ENCODE measurements at regions not wholly inside any gene's neighbourhood (a gene's known extent, or its start where the extent isn't known, plus 50 kb on each side); places are given as distances from the start of the nearest gene placed in this dataset.

DNA sequence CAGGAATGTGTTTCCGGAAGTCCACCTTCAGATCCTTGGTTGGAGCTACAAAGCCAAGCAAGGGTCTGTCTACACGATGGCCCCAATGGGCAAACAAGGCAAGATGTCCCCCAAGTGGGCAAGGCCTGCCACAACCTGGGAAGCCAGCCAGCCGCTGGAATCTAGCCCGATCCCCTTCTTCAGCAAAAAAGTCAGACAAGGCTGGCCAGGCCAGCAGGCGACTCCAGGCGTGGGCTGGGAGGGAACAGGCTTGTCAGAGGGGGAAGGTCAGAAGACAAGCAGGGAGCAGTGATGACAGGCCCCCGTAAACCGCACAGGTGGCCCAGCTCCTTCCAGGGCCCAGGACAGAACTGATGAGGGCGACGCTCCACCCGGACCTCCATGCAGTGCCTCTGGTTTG lies 69.7 kb upstream of the WASF3 start:
- TF ChIP-seq RFX5 (IDR thresholded peaks at IDR 0.05; ENCODE audit: low read depth, low read length): no peak
- no peak for TF ChIP-seq RCOR1 (IDR thresholded peaks at IDR 0.05; ENCODE audit: insufficient replicate concordance, low read length)
- TF ChIP-seq CEBPB (IDR thresholded peaks at IDR 0.05; ENCODE audit: low read depth, low read length): no peak
- TF ChIP-seq POLR2A (IDR thresholded peaks at IDR 0.05; ENCODE audit: low read depth, low read length): no peak
- no peak for TF ChIP-seq NFE2L2 (IDR thresholded peaks at IDR 0.05; ENCODE audit: low read depth, low read length)
- TF ChIP-seq, protein P1, sequence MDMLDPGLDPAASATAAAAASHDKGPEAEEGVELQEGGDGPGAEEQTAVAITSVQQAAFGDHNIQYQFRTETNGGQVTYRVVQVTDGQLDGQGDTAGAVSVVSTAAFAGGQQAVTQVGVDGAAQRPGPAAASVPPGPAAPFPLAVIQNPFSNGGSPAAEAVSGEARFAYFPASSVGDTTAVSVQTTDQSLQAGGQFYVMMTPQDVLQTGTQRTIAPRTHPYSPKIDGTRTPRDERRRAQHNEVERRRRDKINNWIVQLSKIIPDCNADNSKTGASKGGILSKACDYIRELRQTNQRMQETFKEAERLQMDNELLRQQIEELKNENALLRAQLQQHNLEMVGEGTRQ (IDR thresholded peaks at IDR 0.05; ENCODE audit: low read depth, low read length): no peak
- TF ChIP-seq FOS (IDR thresholded peaks at IDR 0.05; ENCODE audit: low read depth, low read length): no peak
- no peak for TF ChIP-seq RAD21 (IDR thresholded peaks at IDR 0.05; ENCODE audit: low read length)
- TF ChIP-seq MXI1 (IDR thresholded peaks at IDR 0.05; ENCODE audit: borderline replicate concordance, low read depth, low read length): no peak
- no peak for TF ChIP-seq MAFK (IDR thresholded peaks at IDR 0.05; ENCODE audit: low read depth, low read length)
- TF ChIP-seq CHD1 (IDR thresholded peaks at IDR 0.05; ENCODE audit: low read depth, low read length): no peak
- TF ChIP-seq BHLHE40 (IDR thresholded peaks at IDR 0.05; ENCODE audit: low read depth, low read length): no peak
- TF ChIP-seq SMC3 (IDR thresholded peaks at IDR 0.05; ENCODE audit: low read depth, low read length): no peak
- TF ChIP-seq, protein P2, sequence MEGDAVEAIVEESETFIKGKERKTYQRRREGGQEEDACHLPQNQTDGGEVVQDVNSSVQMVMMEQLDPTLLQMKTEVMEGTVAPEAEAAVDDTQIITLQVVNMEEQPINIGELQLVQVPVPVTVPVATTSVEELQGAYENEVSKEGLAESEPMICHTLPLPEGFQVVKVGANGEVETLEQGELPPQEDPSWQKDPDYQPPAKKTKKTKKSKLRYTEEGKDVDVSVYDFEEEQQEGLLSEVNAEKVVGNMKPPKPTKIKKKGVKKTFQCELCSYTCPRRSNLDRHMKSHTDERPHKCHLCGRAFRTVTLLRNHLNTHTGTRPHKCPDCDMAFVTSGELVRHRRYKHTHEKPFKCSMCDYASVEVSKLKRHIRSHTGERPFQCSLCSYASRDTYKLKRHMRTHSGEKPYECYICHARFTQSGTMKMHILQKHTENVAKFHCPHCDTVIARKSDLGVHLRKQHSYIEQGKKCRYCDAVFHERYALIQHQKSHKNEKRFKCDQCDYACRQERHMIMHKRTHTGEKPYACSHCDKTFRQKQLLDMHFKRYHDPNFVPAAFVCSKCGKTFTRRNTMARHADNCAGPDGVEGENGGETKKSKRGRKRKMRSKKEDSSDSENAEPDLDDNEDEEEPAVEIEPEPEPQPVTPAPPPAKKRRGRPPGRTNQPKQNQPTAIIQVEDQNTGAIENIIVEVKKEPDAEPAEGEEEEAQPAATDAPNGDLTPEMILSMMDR (conservative IDR thresholded peaks at IDR 0.05; ENCODE audit: low read depth, low read length): no peak
- TF ChIP-seq, protein P3, sequence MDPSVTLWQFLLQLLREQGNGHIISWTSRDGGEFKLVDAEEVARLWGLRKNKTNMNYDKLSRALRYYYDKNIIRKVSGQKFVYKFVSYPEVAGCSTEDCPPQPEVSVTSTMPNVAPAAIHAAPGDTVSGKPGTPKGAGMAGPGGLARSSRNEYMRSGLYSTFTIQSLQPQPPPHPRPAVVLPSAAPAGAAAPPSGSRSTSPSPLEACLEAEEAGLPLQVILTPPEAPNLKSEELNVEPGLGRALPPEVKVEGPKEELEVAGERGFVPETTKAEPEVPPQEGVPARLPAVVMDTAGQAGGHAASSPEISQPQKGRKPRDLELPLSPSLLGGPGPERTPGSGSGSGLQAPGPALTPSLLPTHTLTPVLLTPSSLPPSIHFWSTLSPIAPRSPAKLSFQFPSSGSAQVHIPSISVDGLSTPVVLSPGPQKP (IDR thresholded peaks at IDR 0.05; ENCODE audit: borderline replicate concordance, low read depth, low read length): no peak
- no peak for TF ChIP-seq MAZ (IDR thresholded peaks at IDR 0.05; ENCODE audit: borderline replicate concordance, low read depth, low read length)
- H2AFZ ChIP-seq (replicated peaks; ENCODE audit: low read length, poor library complexity): no peak overlapping the region
- 88% methylated on average over 6 of the region's 11 CpGs; no CpG with 5 or more reads in 1 of the 2 experiments for WGBS, 2 experiments (ENCODE audit: extremely low coverage in 2 of 2, insufficient read length in 1 of 2)
- no peak overlapping the region for H3K27ac ChIP-seq (ENCODE audit: insufficient read depth, low read length)
- no peak overlapping the region for H4K8ac ChIP-seq (ENCODE audit: low read depth in 2 of 2, low read length in 2 of 2)
- no peak overlapping the region for H3K9ac ChIP-seq (ENCODE audit: low read depth, low read length)
- intact Hi-C loops (cut with micrococcal nuclease) (no loop called here), dilution Hi-C loops (cut with HindIII; ENCODE audit: low sequenced_read_pairs, unreplicated experiment) (no loop called here), in situ Hi-C loops (cut with MboI; ENCODE audit: low sequenced_read_pairs) (loop anchor here (5.0 kb wide), 2 partner anchors 205 to 305 kb away; no protein-coding TSS in a partner anchor)
- H3K4me3 ChIP-seq (ENCODE audit: insufficient read depth, low read depth, low read length): no peak overlapping the region
- H2AK5ac ChIP-seq (ENCODE audit: low read depth, low read length): no peak overlapping the region
- no peaks in the 10 kb centered on the region for H3K4me1 ChIP-seq (ENCODE audit: control insufficient read depth, insufficient read depth, low read length)
- no peak overlapping the region for H3K18ac ChIP-seq (ENCODE audit: low read depth, low read length)
- CTCF ChIA-PET: no interaction called here
- no peaks in the 10 kb centered on the region for H3K36me3 ChIP-seq (ENCODE audit: control insufficient read depth, insufficient read depth, low read length)
- no peak overlapping the region for H3K4me2 ChIP-seq (ENCODE audit: low read depth, low read length)
- no peaks in the 10 kb centered on the region for H3K9me3 ChIP-seq (ENCODE audit: control insufficient read depth, insufficient read depth, low read length)
- no peaks in the 10 kb centered on the region for H3K79me1 ChIP-seq (ENCODE audit: low read depth in 1 of 2, low read length in 2 of 2)
- H2BK5ac ChIP-seq (ENCODE audit: low read depth, low read length, poor library complexity, severe bottlenecking): no peak overlapping the region
- peaks cover 21% of the 10 kb centered on the region for H3K27me3 ChIP-seq (ENCODE audit: control insufficient read depth, insufficient read depth, low read length)
- no peak overlapping the region for H3K23ac ChIP-seq (ENCODE audit: low read depth, low read length)
- H2BK20ac ChIP-seq (ENCODE audit: low read depth, low read length): no peak overlapping the region
- H3K9me1 ChIP-seq (ENCODE audit: insufficient read depth, low read length): no peaks in the 10 kb centered on the region
- no peak overlapping the region for H3K56ac ChIP-seq (ENCODE audit: extremely low read depth, insufficient read depth, low read length)
- H3K14ac ChIP-seq (replicated peaks; ENCODE audit: low read depth, low read length): no peak overlapping the region
- POLR2A ChIA-PET (ENCODE audit: unreplicated experiment): no interaction called here
- H4K91ac ChIP-seq (ENCODE audit: insufficient read depth, low read depth, low read length): no peak overlapping the region
- H4K5ac ChIP-seq (ENCODE audit: low read depth, low read length): no peak overlapping the region
- no peak overlapping the region for H2BK120ac ChIP-seq (ENCODE audit: low read depth, low read length)
- no peak for ATAC-seq (ENCODE audit: low read depth)
- H3K4ac ChIP-seq (ENCODE audit: low read depth, low read length): no peak overlapping the region
- no TSS peak for BruUV-seq (replicated peaks)
- no peaks in the 10 kb centered on the region for H4K20me1 ChIP-seq (ENCODE audit: insufficient read depth, low read length)
- no peak for DNase-seq
- no peak overlapping the region for H2BK15ac ChIP-seq (ENCODE audit: low read depth, low read length)
- H2AK9ac ChIP-seq (replicated peaks; ENCODE audit: low read depth, low read length, poor library complexity): no peak overlapping the region

All from IMR-90 (cell line).